Uterus (tissue), 3 donors: ENCODE measurements at regions not wholly inside any gene's neighbourhood (a gene's known extent, or its start where the extent isn't known, plus 50 kb on each side); places are given as distances from the start of the nearest gene placed in this dataset.

Source experiments
- DNase-seq, 2 donors: peaks; one replicate each; pipeline ENCODE4 v3.0.0-alpha.2; 2019 to 2020
- H3K27ac ChIP-seq, 2 donors: fragments of 200-600 bp; sonication (generic); 1 replicate in 1 of 2; 2 replicates in 1 of 2; pipeline ENCODE4 v1.5.1; 2016 to 2018
- H3K27me3 ChIP-seq, 2 donors: fragments of 200-600 bp; sonication (generic); one replicate each; pipeline ENCODE4 v1.5.1; 2018 to 2019; ENCODE audit warnings: control low read depth in 1 of 2
- H3K36me3 ChIP-seq, 2 donors: fragments of 200-600 bp; sonication (generic); one replicate each; pipeline ENCODE4 v1.5.1; 2019; ENCODE audit warnings: control low read depth in 1 of 2
- H3K4me1 ChIP-seq, 2 donors: fragments of 200-600 bp; sonication (generic); one replicate each; pipeline ENCODE4 v1.5.1; 2018 to 2019; ENCODE audit warnings: control low read depth in 1 of 2
- H3K4me3 ChIP-seq, 2 donors: fragments of 200-600 bp; sonication (generic); 1 replicate in 1 of 2; 2 replicates in 1 of 2; pipeline ENCODE4 v1.5.1; 2018 to 2019; ENCODE audit warnings: mild to moderate bottlenecking in 1 of 2
- H3K9me3 ChIP-seq, 2 donors: fragments of 200-600 bp; sonication (generic); one replicate each; pipeline ENCODE4 v1.5.1; 2019; ENCODE audit warnings: control low read depth in 1 of 2
- POLR2A ChIP-seq, 2 donors: fragments of 450-650 bp; IDR thresholded peaks; one replicate each; pipeline ENCODE4 v1.6.1; 2016; ENCODE audit warnings: antibody characterized with exemption in 2 of 2, mild to moderate bottlenecking in 1 of 2, moderate library complexity in 1 of 2
- intact Hi-C: fragments of 100-400 bp; cut with DNase I; formaldehyde crosslinking; loops from one replicate; pipeline ENCODE4 v1.15.1; 2023; ENCODE audit warnings: low total_unique reads
- TF ChIP-seq, protein P1 (sequence below), 4 experiments: fragments of 200-600 bp in 2 of 4; fragments of 450-650 bp in 2 of 4; sonication (generic) in 2 of 4; IDR thresholded peaks; one replicate each; pipeline ENCODE4 v1.5.1; 2016 to 2019; ENCODE audit warnings: antibody characterized with exemption in 4 of 4, mild to moderate bottlenecking in 2 of 4, moderate library complexity in 1 of 4
- donor health status: DM: yes; HTN: yes; CAD: no.

DNA sequence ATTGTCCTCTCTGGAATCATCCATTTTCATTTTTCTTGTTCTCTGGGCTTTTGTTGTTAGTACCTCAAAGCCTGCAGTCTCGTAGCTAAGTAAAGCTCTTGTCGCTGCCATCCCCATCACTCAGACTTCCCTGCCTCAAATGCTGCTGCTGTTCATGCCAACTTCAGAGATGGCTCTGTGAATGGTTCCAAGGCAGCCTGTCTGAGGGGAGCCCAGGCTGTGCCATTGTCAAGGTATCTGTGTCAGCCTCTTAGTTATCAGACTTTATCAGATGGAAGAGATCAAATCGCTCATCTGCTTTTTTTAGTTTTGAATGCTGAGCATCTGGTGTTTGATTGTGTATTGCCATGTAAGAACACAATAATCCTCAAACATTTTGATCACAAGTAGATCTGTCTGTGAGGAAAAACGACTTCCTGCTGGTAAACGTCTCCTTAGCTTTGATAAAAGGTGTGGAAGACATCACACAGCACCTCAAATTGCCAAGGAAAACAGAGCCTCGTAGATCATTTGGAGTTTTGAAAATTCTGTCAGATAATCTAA is 304.2 kb upstream of the ZC3H12C start:
- no peaks in the 10 kb centered on the region for H3K4me1 ChIP-seq
- H3K36me3 ChIP-seq = no peaks in the 10 kb centered on the region
- DNase-seq = no peak
- intact Hi-C loops = no loop called here
- H3K27me3 ChIP-seq = no peaks in the 10 kb centered on the region
- H3K27ac ChIP-seq = no peak overlapping the region
- H3K9me3 ChIP-seq = no peaks in the 10 kb centered on the region
- no peak for TF ChIP-seq POLR2A (IDR thresholded peaks at IDR 0.05)
- TF ChIP-seq, protein P1, sequence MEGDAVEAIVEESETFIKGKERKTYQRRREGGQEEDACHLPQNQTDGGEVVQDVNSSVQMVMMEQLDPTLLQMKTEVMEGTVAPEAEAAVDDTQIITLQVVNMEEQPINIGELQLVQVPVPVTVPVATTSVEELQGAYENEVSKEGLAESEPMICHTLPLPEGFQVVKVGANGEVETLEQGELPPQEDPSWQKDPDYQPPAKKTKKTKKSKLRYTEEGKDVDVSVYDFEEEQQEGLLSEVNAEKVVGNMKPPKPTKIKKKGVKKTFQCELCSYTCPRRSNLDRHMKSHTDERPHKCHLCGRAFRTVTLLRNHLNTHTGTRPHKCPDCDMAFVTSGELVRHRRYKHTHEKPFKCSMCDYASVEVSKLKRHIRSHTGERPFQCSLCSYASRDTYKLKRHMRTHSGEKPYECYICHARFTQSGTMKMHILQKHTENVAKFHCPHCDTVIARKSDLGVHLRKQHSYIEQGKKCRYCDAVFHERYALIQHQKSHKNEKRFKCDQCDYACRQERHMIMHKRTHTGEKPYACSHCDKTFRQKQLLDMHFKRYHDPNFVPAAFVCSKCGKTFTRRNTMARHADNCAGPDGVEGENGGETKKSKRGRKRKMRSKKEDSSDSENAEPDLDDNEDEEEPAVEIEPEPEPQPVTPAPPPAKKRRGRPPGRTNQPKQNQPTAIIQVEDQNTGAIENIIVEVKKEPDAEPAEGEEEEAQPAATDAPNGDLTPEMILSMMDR (IDR thresholded peaks at IDR 0.05) = no peak
- no peak overlapping the region for H3K4me3 ChIP-seq

DNA sequence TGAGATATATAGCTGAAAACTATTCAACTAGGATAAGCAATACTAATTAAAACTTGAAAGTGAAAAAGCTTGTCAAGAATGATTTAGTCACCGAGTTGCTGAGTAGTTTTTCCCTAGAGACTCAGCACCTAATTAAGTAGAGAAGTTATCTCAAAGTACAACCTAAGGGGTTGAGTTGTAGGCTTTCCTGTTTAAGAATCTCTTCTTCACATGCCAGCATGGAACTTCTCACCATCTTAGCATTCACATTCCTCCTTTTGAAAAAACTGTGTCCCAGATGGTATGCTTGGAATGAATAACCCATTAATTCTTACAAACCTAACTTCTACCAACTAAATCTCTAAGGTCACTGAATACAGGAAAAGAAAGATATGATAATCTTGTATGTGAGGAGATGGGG is 303.3 kb upstream of the ZC3H12C start:
- Histone ChIP-seq H3K27ac (no peak overlapping the region), H3K4me3 (no peak overlapping the region)
- intact Hi-C loops = no loop called here

DNA sequence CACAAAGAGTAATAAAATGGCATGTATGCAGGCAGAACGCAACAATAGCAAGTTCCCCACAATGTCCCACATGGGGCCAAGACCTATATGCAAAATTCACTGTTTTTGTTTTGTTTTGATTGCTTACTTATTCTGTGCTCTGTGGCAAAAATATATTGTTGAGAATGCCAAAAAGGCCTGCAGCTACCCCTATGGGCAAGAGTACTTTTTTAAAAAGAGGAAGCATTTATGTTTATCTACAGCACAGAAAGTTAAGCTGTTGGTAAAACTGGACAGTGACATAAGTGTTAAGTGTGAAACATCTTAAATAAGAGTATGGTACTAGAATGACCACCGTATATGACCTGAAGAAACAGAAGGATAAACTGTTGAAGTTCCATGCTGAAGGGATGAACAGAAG is 301.9 kb upstream of the ZC3H12C start:
- H3K9me3 ChIP-seq = no peaks in the 10 kb centered on the region
- TF ChIP-seq, protein P1 (IDR thresholded peaks at IDR 0.05) = no peak
- no peak for TF ChIP-seq POLR2A (IDR thresholded peaks at IDR 0.05)
- H3K27me3 ChIP-seq = no peaks in the 10 kb centered on the region
- no peaks in the 10 kb centered on the region for H3K36me3 ChIP-seq
- H3K4me3 ChIP-seq = no peak overlapping the region
- H3K27ac ChIP-seq = no peak overlapping the region
- DNase-seq = no peak
- intact Hi-C loops = no loop called here
- no peaks in the 10 kb centered on the region for H3K4me1 ChIP-seq

More for the DNA sequence above, 303.3 kb upstream of the ZC3H12C start:
- TF ChIP-seq, protein P1 (IDR thresholded peaks at IDR 0.05) = no peak
- no peak for TF ChIP-seq POLR2A (IDR thresholded peaks at IDR 0.05)
- Histone ChIP-seq H3K27me3 (no peaks in the 10 kb centered on the region), H3K36me3 (no peaks in the 10 kb centered on the region), H3K9me3 (no peaks in the 10 kb centered on the region), H3K4me1 (no peaks in the 10 kb centered on the region)
- DNase-seq = no peak

DNA sequence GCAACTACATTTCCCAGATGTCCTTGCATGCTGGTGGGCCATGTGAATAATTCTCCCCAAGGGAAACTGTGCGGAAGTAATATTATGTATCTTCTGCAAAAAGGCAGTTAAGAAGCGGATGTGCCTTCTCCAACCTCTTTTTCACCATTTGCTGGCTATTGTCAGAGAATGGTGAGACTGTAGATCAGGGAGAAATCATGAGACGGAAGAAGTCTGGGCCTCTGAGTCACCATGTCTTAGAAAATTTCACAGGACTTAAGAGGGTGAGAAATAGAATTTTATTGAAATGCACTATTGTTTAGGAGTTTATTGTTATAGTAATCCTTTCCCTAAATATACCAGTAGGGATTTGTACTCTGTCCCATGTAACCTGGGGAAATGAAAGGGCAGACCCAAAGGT is 298.7 kb upstream of the ZC3H12C start:
- Histone ChIP-seq H3K27me3 (no peaks in the 10 kb centered on the region), H3K9me3 (no peaks in the 10 kb centered on the region), H3K4me3 (no peak overlapping the region), H3K27ac (no peak overlapping the region), H3K4me1 (no peaks in the 10 kb centered on the region), H3K36me3 (no peaks in the 10 kb centered on the region)
- DNase-seq = no peak
- intact Hi-C loops = no loop called here
- no peak for TF ChIP-seq POLR2A (IDR thresholded peaks at IDR 0.05)
- TF ChIP-seq, protein P1 (IDR thresholded peaks at IDR 0.05) = no peak

DNA sequence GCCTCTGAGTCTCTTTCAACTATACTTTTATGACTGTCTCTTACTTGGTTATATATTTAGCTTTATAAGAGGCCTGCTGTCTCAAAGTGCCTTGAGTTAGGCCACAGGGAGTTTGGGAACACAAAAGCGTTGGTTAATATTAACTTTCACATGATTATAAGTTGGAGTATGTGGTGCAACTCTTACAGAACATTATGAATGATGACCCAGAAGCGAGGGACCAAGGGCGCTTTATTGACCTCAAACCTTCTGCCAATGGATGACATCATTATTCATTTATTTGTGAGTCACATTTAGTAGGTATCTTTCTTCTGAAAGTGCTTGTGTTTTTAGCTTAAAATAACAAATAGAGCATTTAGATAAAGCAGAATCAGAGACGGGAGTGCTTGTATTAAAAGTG is 298.0 kb upstream of the ZC3H12C start:
- H3K4me3 ChIP-seq = no peak overlapping the region
- no peak for DNase-seq
- TF ChIP-seq POLR2A (IDR thresholded peaks at IDR 0.05) = no peak
- TF ChIP-seq, protein P1 (IDR thresholded peaks at IDR 0.05) = no peak
- intact Hi-C loops = no loop called here
- H3K9me3 ChIP-seq = no peaks in the 10 kb centered on the region
- H3K4me1 ChIP-seq = no peaks in the 10 kb centered on the region
- H3K27me3 ChIP-seq = no peaks in the 10 kb centered on the region
- no peak overlapping the region for H3K27ac ChIP-seq
- H3K36me3 ChIP-seq = no peaks in the 10 kb centered on the region
